Fibroblast of lung (primary cell): ENCODE measurements at regions not wholly inside any gene's neighbourhood (a gene's known extent, or its start where the extent isn't known, plus 50 kb on each side); places are given as distances from the start of the nearest gene placed in this dataset.

Source experiments
- CTCF ChIP-seq, 2 donors: IDR thresholded peaks in 1 of 2; conservative IDR thresholded peaks in 1 of 2; 1 replicate in 1 of 2; 2 replicates in 1 of 2; pipeline ENCODE4 v1.5.1; 2011 to 2012; ENCODE audit warnings: low read length in 2 of 2, control low read depth in 1 of 2, inconsistent platforms in 1 of 2, low read depth in 1 of 2, mild to moderate bottlenecking in 1 of 2
- EZH2 ChIP-seq: IDR thresholded peaks from 2 replicates; pipeline ENCODE4 v1.5.1; 2012; ENCODE audit warnings: low read length, control low read depth, mild to moderate bottlenecking; ENCODE audit errors: missing control alignments

GRCh38 chr14:26846388-26846787, 248.6 kb upstream of the NOVA1 start:
- TF ChIP-seq CTCF (conservative IDR thresholded peaks at IDR 0.05 in 1 of 2, IDR thresholded peaks at IDR 0.05 in 1 of 2; ENCODE audit: low read depth in 1 of 2, low read length in 2 of 2): no peak
- TF ChIP-seq EZH2: no peak
